ENCODE measurements at regions not wholly inside any gene's neighbourhood (a gene's known extent, or its start where the extent isn't known, plus 50 kb on each side); places are given as distances from the start of the nearest gene placed in this dataset.

DNA sequence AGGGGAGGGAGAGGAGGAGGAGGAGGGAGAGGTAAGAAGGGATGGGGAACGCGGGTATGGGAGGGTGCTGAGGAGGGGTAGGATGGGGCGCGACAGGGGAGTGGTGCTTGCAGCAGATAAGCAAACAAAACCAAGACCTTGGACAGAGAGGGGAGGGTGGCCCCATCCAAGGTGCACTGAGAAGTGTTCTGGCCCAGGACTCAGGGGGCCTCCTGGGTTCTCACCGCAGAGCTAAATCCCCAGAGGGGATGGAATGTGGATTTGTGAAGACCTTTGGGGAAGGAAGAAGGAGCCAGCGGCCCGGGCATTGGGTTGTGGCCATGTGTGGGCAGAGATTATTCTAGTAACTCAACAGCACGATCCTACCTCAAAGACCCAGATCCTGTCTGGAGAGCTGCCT is 90.9 kb upstream of the LINC01488 start:
- no peak overlapping the region for H3K4me3 Mint-ChIP-seq
- no peaks in the 10 kb centered on the region for H3K36me3 Mint-ChIP-seq (ENCODE audit: low read depth)
- H3K27ac Mint-ChIP-seq, result no peak overlapping the region
- no peaks in the 10 kb centered on the region for H3K4me1 Mint-ChIP-seq (ENCODE audit: low read depth)
- no peaks in the 10 kb centered on the region for H3K27me3 Mint-ChIP-seq (ENCODE audit: low read depth)
- peaks cover 17% of the 10 kb centered on the region for H3K9me3 Mint-ChIP-seq

- no peaks in the 10 kb centered on the region for H3K36me3 Mint-ChIP-seq (ENCODE audit: low read depth)
- H3K9me3 Mint-ChIP-seq, result peaks cover 17% of the 10 kb centered on the region
- no peak overlapping the region for H3K4me3 Mint-ChIP-seq
- no peaks in the 10 kb centered on the region for H3K27me3 Mint-ChIP-seq (ENCODE audit: low read depth)
- no peak overlapping the region for H3K27ac Mint-ChIP-seq
- no peaks in the 10 kb centered on the region for H3K4me1 Mint-ChIP-seq (ENCODE audit: low read depth)
Measured at GRCh38 chr11:69391192-69392103, 90.0 kb upstream of the LINC01488 start.

DNA sequence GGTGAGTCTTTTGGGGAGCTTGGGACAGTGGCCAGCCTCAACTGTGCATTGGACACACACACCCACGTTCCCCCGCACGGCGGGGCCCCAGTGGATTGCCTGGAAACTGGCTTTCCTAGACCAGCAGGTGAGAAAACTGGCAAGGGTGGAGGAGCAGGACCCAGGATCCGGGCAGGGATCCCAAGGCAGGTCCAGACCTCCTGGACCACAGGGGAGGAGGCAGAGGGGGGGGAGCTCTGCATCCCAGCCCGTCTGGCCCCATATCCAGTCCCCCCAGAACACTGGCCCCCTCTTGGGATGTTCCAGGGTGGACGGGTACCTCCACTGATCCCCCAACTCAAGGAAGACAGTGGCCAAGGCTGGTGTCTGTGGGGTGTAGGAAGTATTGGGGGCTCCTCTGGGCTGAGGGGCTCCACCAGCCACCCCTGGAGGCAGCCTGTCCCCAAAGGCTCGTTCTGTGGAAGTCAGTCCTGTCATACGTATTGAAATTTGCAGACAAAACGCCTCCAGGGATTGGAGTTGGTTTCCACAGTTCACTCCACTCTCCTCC is 89.3 kb upstream of the LINC01488 start:
- Mint-ChIP-seq H3K27me3 (ENCODE audit: low read depth) (no peaks in the 10 kb centered on the region), H3K4me3 (no peak overlapping the region), H3K4me1 (ENCODE audit: low read depth) (no peaks in the 10 kb centered on the region), H3K36me3 (ENCODE audit: low read depth) (no peaks in the 10 kb centered on the region), H3K27ac (no peak overlapping the region), H3K9me3 (peaks cover 16% of the 10 kb centered on the region)

DNA sequence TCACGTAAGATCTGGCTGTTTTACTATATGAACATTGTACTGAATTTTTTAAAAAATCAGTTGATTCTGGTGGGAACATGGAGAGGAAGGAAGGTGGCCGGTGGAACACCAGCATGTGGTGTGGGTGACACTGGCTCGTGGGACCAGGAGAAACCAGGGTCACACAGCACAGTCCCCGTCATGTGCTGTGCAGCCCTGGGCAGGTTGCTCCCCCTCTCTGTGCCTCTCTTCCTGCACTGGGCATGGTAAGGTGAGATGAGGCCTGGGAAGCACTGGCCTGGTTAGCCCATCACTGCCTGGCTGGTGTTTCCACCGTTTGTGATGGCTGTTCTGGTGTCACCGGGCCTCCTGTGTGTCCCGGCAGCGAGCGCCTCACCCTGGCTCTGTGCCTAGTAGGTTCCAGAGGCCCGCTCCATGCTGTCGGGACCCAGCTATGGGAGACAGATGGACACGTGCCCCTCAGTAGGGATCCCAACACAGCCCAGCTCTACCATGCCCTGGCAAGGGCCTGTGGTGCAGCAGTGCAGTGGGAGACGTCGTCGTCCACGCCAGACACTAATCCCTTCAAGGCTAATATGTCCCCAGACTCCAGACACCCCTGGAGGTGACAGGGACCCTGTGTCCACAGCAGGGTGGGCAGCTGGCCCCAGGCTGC is 88.2 kb upstream of the LINC01488 start:
- Mint-ChIP-seq H3K4me3 (no peak overlapping the region), H3K4me1 (ENCODE audit: low read depth) (no peaks in the 10 kb centered on the region), H3K9me3 (peaks cover 5% of the 10 kb centered on the region), H3K27ac (no peak overlapping the region), H3K27me3 (ENCODE audit: low read depth) (no peaks in the 10 kb centered on the region), H3K36me3 (ENCODE audit: low read depth) (no peaks in the 10 kb centered on the region)

- Mint-ChIP-seq H3K27ac (no peak overlapping the region), H3K4me3 (no peak overlapping the region), H3K9me3 (no peaks in the 10 kb centered on the region), H3K27me3 (ENCODE audit: low read depth) (no peaks in the 10 kb centered on the region), H3K4me1 (ENCODE audit: low read depth) (no peaks in the 10 kb centered on the region), H3K36me3 (ENCODE audit: low read depth) (no peaks in the 10 kb centered on the region)
Measured at GRCh38 chr11:69393865-69394233, 87.6 kb upstream of the LINC01488 start.

GRCh38 chr11:69394234-69394868 is 87.1 kb upstream of the LINC01488 start:
- Mint-ChIP-seq H3K27ac (no peak overlapping the region), H3K36me3 (ENCODE audit: low read depth) (no peaks in the 10 kb centered on the region), H3K9me3 (no peaks in the 10 kb centered on the region), H3K27me3 (ENCODE audit: low read depth) (no peaks in the 10 kb centered on the region), H3K4me3 (no peak overlapping the region), H3K4me1 (ENCODE audit: low read depth) (no peaks in the 10 kb centered on the region)

DNA sequence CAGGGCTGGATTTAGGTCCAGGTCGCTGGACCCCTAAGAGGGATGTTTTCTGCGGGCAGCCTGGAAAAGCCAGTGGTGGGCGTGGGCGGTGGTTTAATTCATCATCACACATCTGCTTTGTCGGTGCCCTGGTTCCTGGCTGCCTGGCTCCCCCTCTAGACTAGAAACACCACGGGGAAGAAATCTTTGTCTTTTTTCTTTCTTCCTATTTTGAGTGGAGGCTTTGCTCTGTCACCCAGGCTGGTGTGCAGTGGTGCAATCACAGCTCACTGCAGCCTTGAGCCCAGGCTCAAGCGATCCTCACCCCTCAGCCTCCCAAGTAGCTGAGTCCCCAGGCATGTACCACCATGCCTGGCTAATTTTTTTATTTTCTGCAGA is 86.6 kb upstream of the LINC01488 start:
- no peaks in the 10 kb centered on the region for H3K4me1 Mint-ChIP-seq (ENCODE audit: low read depth)
- H3K9me3 Mint-ChIP-seq, result no peaks in the 10 kb centered on the region
- H3K27ac Mint-ChIP-seq, result no peak overlapping the region
- H3K4me3 Mint-ChIP-seq, result no peak overlapping the region
- no peaks in the 10 kb centered on the region for H3K27me3 Mint-ChIP-seq (ENCODE audit: low read depth)
- H3K36me3 Mint-ChIP-seq (ENCODE audit: low read depth), result no peaks in the 10 kb centered on the region

GRCh38 chr11:69395287-69395686 is 86.2 kb upstream of the LINC01488 start:
- Mint-ChIP-seq H3K27me3 (ENCODE audit: low read depth) (no peaks in the 10 kb centered on the region), H3K27ac (no peak overlapping the region), H3K36me3 (ENCODE audit: low read depth) (no peaks in the 10 kb centered on the region), H3K9me3 (no peaks in the 10 kb centered on the region), H3K4me3 (no peak overlapping the region), H3K4me1 (ENCODE audit: low read depth) (no peaks in the 10 kb centered on the region)

DNA sequence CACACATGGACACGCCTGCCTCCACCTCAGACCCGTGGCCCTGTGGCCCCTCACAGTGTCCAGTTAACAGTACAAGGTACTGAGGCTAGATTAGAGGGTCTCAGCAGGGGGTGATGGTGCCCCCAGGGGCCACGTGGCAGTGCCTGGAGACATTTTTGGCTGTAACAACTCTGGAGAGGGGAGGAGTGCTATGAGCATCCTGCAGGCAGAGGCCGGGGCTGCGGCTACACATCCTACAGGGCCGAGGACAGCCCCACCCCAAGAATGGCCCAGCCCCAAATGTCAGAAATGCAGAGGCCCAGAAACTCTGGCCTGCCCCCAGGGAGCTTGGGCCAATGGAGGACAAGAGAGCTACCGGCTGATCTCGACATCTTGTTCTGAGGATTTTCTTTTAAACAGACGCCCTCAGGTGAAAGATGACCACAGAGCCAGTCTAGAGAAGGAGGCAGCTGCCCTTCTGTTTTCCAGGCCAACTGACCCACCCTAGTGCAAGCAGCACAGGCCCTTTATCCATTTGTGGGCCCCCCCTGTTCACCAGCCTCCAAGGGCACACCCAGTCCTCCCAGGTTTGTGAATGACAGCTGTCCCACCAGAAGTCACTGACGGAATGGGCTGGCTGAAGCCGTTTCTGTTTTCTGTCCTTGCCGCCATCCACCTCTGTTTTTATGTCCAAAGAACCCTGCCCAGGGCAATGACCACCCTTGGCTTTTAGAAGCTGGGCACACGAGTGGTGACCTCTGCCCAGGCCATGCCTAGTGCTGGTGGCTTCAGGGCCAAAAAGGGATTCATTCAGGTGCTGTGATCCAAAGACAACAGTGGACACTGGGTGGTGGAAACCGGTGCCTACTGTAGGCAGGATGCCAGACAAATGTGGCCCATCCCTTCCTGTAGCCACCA is 85.2 kb upstream of the LINC01488 start:
- Mint-ChIP-seq H3K4me3 (no peak overlapping the region), H3K9me3 (no peaks in the 10 kb centered on the region)

DNA sequence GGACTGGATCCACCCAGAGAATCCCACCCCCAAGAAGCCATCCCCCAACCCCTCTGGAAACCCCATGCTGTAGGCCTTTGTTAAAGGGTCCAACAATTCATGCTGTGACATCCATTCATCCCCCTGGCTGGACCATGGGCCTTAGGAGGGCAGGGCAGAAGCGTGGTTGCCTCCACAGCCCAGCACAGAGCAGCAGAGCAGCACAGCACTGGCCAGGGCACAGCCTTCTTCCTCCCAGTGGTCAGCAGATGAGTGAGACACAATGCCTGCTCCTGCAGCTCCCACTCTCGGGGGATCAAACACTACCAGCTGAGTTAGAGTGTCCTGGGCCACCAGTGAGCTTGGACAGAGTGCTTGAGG is 84.5 kb upstream of the LINC01488 start:
- H3K27me3 Mint-ChIP-seq (ENCODE audit: low read depth), result no peaks in the 10 kb centered on the region
- H3K4me3 Mint-ChIP-seq, result no peak overlapping the region
- no peaks in the 10 kb centered on the region for H3K9me3 Mint-ChIP-seq
- H3K4me1 Mint-ChIP-seq (ENCODE audit: low read depth), result peaks cover 7% of the 10 kb centered on the region
- H3K27ac Mint-ChIP-seq, result no peak overlapping the region
- H3K36me3 Mint-ChIP-seq (ENCODE audit: low read depth), result no peaks in the 10 kb centered on the region

More for the DNA sequence above, 85.2 kb upstream of the LINC01488 start:
- Mint-ChIP-seq H3K36me3 (ENCODE audit: low read depth) (no peaks in the 10 kb centered on the region), H3K27ac (no peak overlapping the region), H3K4me1 (ENCODE audit: low read depth) (peaks cover 2% of the 10 kb centered on the region), H3K27me3 (ENCODE audit: low read depth) (no peaks in the 10 kb centered on the region)

GRCh38 chr11:69397732-69398131 is 83.7 kb upstream of the LINC01488 start:
- Mint-ChIP-seq H3K9me3 (no peaks in the 10 kb centered on the region), H3K4me3 (no peak overlapping the region), H3K27ac (no peak overlapping the region), H3K27me3 (ENCODE audit: low read depth) (no peaks in the 10 kb centered on the region), H3K36me3 (ENCODE audit: low read depth) (no peaks in the 10 kb centered on the region), H3K4me1 (ENCODE audit: low read depth) (peaks cover 9% of the 10 kb centered on the region)

DNA sequence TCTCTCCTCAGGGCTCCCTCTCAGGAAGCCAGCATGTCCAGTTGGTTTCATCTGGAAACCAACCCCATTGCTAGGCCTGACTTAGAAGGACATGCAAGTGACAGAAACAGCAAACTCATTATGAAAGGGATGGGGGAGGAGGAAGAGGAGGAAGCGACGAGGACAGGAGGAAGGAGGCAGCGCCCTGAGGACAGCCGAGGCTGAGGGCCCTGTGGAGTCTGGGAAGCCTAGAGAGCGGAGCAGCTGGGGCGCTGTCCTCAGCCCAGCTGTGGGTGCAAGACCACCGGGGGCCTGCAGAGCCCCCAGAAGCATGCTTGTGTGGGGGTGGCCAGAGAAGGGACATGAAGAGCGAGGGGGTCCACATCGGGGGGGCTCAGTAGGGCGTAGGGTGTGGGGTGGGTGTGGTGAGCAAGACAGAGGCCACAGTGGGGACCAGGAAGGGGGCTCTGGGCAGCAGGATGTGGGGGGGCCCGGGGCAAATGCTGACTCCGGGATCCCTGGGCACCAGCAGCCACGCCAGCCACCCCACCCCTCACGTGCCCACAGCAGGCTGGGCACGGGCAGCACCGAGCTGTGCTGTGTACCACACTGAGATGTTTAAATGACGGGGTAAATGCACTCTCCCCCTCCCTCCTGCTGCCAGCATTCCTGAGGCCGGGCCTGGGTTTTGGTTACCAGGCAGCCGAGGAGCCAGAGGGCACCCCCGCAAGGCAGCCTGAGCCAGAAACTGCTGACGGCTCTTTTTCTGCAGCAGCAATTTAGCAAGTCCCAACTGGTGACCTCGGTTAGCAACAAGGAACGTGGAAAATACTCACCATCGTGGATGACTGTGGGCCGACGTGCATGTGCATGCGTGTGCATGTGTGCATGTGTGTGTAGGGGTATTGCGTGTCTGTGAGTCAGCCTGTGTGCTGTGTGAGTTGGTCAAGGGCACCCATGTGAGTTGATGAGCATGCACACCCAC is 82.7 kb upstream of the LINC01488 start:
- H3K4me3 Mint-ChIP-seq, result no peak overlapping the region
- peaks cover 9% of the 10 kb centered on the region for H3K4me1 Mint-ChIP-seq (ENCODE audit: low read depth)
- H3K36me3 Mint-ChIP-seq (ENCODE audit: low read depth), result peaks cover 3% of the 10 kb centered on the region
- H3K9me3 Mint-ChIP-seq, result peaks cover 7% of the 10 kb centered on the region
- H3K27ac Mint-ChIP-seq, result no peak overlapping the region
- peaks cover 5% of the 10 kb centered on the region for H3K27me3 Mint-ChIP-seq (ENCODE audit: low read depth)

DNA sequence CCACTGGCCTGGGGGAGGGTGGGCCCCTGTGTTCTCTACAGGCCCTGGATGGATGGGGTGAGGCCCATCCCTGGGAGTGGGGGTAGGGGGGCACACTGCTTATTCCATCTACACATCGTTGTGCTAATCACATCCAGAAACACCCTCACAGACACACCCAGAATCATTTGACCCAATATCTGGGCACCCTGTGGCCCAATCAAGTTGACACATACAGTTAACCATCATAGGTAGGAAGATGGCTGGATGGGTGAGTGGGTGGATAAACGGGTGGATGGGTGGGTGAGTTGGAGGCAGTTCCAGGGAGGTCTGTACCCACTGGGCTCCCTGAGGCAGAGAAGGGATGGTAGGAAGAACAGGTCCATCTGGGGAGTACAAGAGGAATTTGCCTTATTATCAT is 81.3 kb upstream of the LINC01488 start:
- H3K9me3 Mint-ChIP-seq, result peaks cover 7% of the 10 kb centered on the region
- no peak overlapping the region for H3K27ac Mint-ChIP-seq
- peaks cover 5% of the 10 kb centered on the region for H3K27me3 Mint-ChIP-seq (ENCODE audit: low read depth)
- peaks cover 3% of the 10 kb centered on the region for H3K36me3 Mint-ChIP-seq (ENCODE audit: low read depth)
- H3K4me3 Mint-ChIP-seq, result no peak overlapping the region
- H3K4me1 Mint-ChIP-seq (ENCODE audit: low read depth), result peaks cover 9% of the 10 kb centered on the region

Data from T-helper 1 cell treated with Interleukin-12 subunit alpha and Interleukin-12 subunit beta and Interleukin-4 antibody, amounts not matched to agents 30 μg/mL and 1 μg/mL, for 36 hours (primary cell).